ENCODE measurements at regions not wholly inside any gene's neighbourhood (a gene's known extent, or its start where the extent isn't known, plus 50 kb on each side); places are given as distances from the start of the nearest gene placed in this dataset.

- ChIA-PET POLR2A (ENCODE audit: partially characterized antibody) (interaction anchor here (1.0 kb wide), 1 partner anchor 55 kb away, joined by 3 read pairs; no protein-coding TSS in a partner anchor), CTCF (ENCODE audit: partially characterized antibody) (interaction anchor here (1.2 to 1.5 kb wide), 2 partner anchors 90 to 129 kb away, joined by 3 read pairs; no protein-coding TSS in a partner anchor)
- Histone ChIP-seq H2AK5ac (ENCODE audit: low read depth, low read length) (no peak overlapping the region), H3K4ac (replicated peaks; ENCODE audit: insufficient read length, low read depth, low read length) (no peak overlapping the region), H3K79me2 (ENCODE audit: control insufficient read depth in 1 of 2, insufficient read depth in 2 of 2, low read length in 2 of 2) (no peaks in the 10 kb centered on the region), H4K8ac (ENCODE audit: extremely low read depth, insufficient read depth, low read length) (no peak overlapping the region), H3K4me1 (replicated peaks in 1 of 4; ENCODE audit: control insufficient read depth in 3 of 4, insufficient read depth in 4 of 4, low read length in 3 of 4) (no peaks in the 10 kb centered on the region; a peak in 1 of 7 replicates), H3K27me3 (replicated peaks in 1 of 4; ENCODE audit: control insufficient read depth in 3 of 4, extremely low read depth in 1 of 4, insufficient read depth in 3 of 4, low read length in 3 of 4) (no peaks in the 10 kb centered on the region), H3K18ac (ENCODE audit: extremely low read depth, low read length) (no peak overlapping the region), H3K9me3 (ENCODE audit: insufficient read depth in 2 of 2, low read depth in 1 of 2, low read length in 1 of 2) (no peaks in the 10 kb centered on the region), H2BK20ac (ENCODE audit: low read length) (no peak overlapping the region), H3K23me2 (ENCODE audit: low read depth, low read length) (no peaks in the 10 kb centered on the region; the same call in 1 of the 2 replicates), H3K56ac (replicated peaks; ENCODE audit: insufficient read length, low read depth, low read length) (no peak overlapping the region), H3K4me2 (ENCODE audit: insufficient read depth in 1 of 2, low read depth in 2 of 2, low read length in 2 of 2) (no peak overlapping the region), H3K9ac (replicated peaks in 1 of 4; ENCODE audit: extremely low read depth in 1 of 4, low read depth in 3 of 4, low read length in 3 of 4) (no peak overlapping the region), H2BK120ac (replicated peaks; ENCODE audit: low read depth, low read length) (no peak overlapping the region), H3K4me3 (ENCODE audit: extremely low read depth in 1 of 4, insufficient read depth in 2 of 4, low read depth in 3 of 4, low read length in 4 of 4) (no peak overlapping the region), H4K91ac (replicated peaks; ENCODE audit: insufficient read length, low read length) (no peak overlapping the region), H3K79me1 (ENCODE audit: low read depth, low read length) (no peaks in the 10 kb centered on the region), H2BK15ac (ENCODE audit: low read length) (no peak overlapping the region), H3K36me3 (ENCODE audit: control insufficient read depth in 2 of 4, insufficient read depth in 4 of 4, low read length in 3 of 4) (no peaks in the 10 kb centered on the region), H2BK12ac (ENCODE audit: low read depth, low read length) (no peak overlapping the region), H3K27ac (ENCODE audit: low read depth, low read length) (no peak overlapping the region), H3K14ac (ENCODE audit: insufficient read length) (no peak overlapping the region), H2BK5ac (ENCODE audit: low read depth, low read length) (no peak overlapping the region), H2AFZ (ENCODE audit: low read length) (no peak overlapping the region), H3K23ac (ENCODE audit: insufficient read length) (no peak overlapping the region), H4K20me1 (replicated peaks in 1 of 2; ENCODE audit: control insufficient read depth in 1 of 2, insufficient read depth in 2 of 2, low read length in 2 of 2) (peaks cover 0 to 2% of the 10 kb centered on the region in 2 experiments), H4K5ac (ENCODE audit: insufficient read length, low read depth, low read length) (no peak overlapping the region)
- FAIRE-seq (no peak), DNase-seq (ENCODE audit: low read depth in 1 of 2, low spot score in 2 of 2) (peak in 1 of 2 experiments; percentile 6)
- 89% methylated on average over 2 of the region's 2 CpGs; no CpG with 5 or more reads in 1 of the 2 experiments for WGBS, 2 experiments (ENCODE audit: extremely low coverage in 1 of 2, insufficient coverage in 1 of 2, insufficient read length in 1 of 2, insufficient replicate concordance in 2 of 2, low coverage in 1 of 2, low lambda C conversion rate in 2 of 2, missing lambda C conversion rate in 1 of 2)
- no peak for TF ChIP-seq RBBP5 (IDR thresholded peaks at IDR 0.05; ENCODE audit: borderline replicate concordance, low read depth, low read length)
- TF ChIP-seq TBP (IDR thresholded peaks at IDR 0.05; ENCODE audit: low read depth, low read length), result no peak
- TF ChIP-seq KDM5A (IDR thresholded peaks at IDR 0.05; ENCODE audit: low read length), result no peak
- TF ChIP-seq EGR1 (IDR thresholded peaks at IDR 0.05; ENCODE audit: borderline replicate concordance, low read depth, low read length), result no peak
- no peak for TF ChIP-seq NRF1 (IDR thresholded peaks at IDR 0.05; ENCODE audit: low read depth, low read length)
- TF ChIP-seq SAP30 (IDR thresholded peaks at IDR 0.05; ENCODE audit: insufficient read depth, insufficient replicate concordance, low read length), result no peak
- TF ChIP-seq SIN3A (conservative IDR thresholded peaks at IDR 0.05 in 1 of 2, IDR thresholded peaks at IDR 0.05 in 1 of 2; ENCODE audit: low read depth in 1 of 2, low read length in 2 of 2), result no peak
- no peak for TF ChIP-seq TCF12 (IDR thresholded peaks at IDR 0.05; ENCODE audit: low read depth, low read length)
- no peak for TF ChIP-seq E2F6 (IDR thresholded peaks at IDR 0.05)
- no peak for TF ChIP-seq MAX (IDR thresholded peaks at IDR 0.05)
- no peak for TF ChIP-seq CEBPB (IDR thresholded peaks at IDR 0.05; ENCODE audit: low read depth, low read length)
- no peak for TF ChIP-seq PHF8 (conservative IDR thresholded peaks at IDR 0.05; ENCODE audit: low read depth, low read length)
- TF ChIP-seq SP4 (IDR thresholded peaks at IDR 0.05; ENCODE audit: low read length), result no peak
These were observed 54.5 kb upstream of the GADD45A start for GRCh38 chr1:67630438-67631045.

Measured in H1 (cell line).